NCI-H2081 (cell line): ENCODE measurements at regions not wholly inside any gene's neighbourhood (a gene's known extent, or its start where the extent isn't known, plus 50 kb on each side); places are given as distances from the start of the nearest gene placed in this dataset.
"Not testable (repeated sequence)": the region's sequence is repeated elsewhere in the genome, so short reads cannot be mapped to it uniquely, and the experiment has no call there.

Experiments used
- DNase-seq, 2 experiments: peaks; one replicate each; lab custom pipeline; 2025; lab: John Stamatoyannopoulos, UW

GRCh38 chr6:167547328-167547692, 222.4 kb downstream of the TTLL2 start:
- no peak for DNase-seq

GRCh38 chr6:167547751-167548150, 222.9 kb downstream of the TTLL2 start:
- DNase-seq, result no peak

GRCh38 chr6:167548451-167548850, 223.6 kb downstream of the TTLL2 start:
- no peak for DNase-seq

- DNase-seq, result no peak
Measured at GRCh38 chr6:167549213-167549612, 224.3 kb downstream of the TTLL2 start.

GRCh38 chr6:167550941-167551627, 226.2 kb downstream of the TTLL2 start:
- DNase-seq, result no peak

GRCh38 chr6:167551628-167552257, 226.9 kb downstream of the TTLL2 start:
- DNase-seq, result no peak

DNA sequence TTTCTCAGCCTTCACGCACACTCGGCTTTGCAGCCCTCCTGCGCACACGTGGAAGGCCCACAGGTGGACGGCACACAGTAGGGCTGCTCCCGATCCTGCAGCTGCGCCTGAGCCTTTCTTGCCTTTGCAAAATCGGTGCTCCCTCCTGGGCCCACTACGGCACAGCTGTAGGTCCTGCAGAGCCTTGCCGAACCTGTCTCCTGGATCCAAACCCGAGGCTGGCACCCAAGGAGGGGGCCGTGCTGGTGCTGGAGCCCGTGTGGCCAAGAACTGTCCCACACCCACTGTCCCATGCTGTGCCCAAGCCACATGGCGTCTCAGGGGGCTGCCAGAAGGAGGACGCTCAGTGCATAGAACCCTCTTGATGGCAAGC, 227.4 kb downstream of the TTLL2 start:
- DNase-seq, result no peak

DNA sequence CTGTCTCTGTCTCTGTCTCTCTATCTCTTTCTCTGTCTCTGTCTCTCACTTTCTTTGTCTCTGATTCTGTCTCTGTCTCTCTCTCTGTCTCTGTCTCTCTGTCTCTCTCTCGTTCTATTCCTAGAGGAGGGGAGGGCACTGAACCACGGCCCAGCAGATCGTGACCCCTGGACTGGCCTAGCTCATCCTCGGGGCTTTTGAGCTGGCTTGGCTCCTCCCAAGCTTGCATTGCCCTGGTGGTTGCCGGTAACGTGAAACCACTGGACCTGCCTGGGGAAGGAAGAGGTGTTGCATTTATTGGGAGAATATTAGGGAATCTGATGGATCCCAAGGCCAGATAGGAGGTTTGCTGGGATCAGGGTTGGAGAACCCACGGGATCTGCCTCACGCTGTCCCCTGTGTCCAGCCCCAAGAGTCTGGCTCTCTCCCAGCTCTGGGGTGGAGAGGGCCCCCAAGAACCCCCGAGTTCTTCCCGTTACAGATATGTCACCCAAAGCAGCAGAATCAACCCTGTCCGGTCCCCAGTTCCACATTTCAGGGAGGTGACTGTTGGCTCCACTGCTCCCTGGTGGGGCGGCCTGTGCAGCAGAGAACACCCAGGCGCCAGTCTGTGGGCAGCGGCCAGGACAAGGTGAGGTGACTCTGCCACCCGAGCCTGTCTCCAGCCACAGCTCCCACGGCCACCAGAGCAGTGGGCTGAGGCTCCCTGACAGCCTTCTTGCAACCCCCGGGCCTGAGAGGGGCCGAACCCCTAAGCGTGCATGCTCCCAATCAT, 228.3 kb downstream of the TTLL2 start:
- no peak for DNase-seq

- no peak for DNase-seq
Measured at GRCh38 chr6:167553736-167554119, 228.8 kb downstream of the TTLL2 start.

DNA sequence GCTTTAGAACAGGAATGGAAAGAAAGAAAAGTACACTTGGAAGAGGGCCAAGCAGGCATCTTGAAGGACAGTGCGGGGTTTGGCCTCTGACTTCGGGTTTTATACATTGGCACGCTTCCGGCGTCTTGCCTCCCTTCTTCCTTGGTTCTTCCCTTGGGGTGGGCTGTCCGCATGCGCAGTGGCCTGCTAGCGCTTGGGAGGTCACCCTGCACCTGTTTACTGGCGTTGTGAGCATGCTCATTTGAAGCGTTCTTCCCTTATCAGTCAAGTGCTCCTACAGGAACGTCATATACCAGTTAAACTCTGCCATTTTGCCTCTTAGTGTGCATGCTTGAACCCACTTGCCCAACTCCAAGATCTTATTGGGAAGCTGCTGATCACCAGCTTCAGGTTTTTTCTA, 230.0 kb downstream of the TTLL2 start:
- no peak for DNase-seq

DNA sequence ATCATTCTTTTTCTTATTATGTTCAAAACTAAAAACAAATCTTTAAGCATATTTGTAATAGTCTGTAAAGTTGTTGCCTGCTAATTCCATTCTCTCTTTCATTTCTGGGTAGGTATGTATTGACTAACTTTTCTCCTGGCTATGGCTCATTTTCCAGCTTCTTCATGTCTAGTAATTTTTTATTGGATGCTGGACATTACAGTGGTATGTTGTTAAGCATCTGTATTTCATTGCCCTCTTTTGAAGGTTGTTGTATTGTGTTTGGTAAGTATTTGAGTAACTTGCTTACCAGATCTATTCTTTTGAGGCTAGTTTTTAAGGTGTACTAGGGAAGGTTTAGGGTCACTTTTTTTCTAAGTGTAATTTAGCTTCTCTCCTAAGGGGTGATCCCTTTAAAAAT, 230.9 kb downstream of the TTLL2 start:
- DNase-seq, result no peak

GRCh38 chr6:167557675-167558074, 232.8 kb downstream of the TTLL2 start:
- DNase-seq, result no peak

DNA sequence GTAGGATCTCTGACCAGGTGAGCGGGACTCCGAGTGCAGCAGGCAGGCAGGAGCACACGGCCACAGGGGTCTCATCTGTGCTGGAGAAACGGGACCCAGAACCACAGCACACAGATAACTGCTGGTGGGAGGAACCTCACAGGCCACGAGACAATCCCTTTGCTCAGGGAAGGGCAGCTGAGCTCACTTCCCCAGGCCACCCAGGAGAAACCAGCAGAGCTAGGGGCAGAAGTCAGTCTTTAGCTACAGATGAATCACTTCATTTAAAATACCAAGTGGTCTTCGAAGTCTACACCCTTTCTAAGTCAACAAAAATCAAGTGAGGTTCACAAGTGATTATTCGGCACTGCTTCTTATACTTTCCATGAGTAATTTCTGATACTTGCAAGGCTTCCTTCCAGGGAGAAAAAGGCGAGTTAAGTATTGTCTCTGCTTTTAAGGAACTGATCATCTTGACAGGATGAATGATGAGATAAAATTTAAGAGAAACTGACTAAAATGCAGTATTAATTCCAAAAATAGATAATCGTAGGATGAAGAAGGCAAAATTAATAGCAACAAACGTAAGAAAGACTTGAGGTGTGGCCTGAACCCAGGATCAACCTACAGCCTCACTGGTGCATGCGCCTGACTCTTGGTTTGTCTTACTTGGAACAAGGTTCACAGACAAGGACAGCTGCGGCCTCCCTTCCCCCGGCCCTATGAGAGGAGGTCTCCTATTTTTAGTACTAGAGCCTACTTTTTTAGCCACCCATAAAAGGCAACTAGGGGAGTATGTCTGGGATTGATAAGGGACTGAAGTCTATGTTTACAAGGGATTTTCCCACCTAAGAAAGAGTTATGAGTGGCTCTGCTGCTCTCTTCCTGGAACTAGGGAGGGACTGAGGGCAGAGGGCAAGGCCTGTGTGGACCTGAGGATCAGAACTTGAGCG, 233.6 kb downstream of the TTLL2 start:
- DNase-seq, result no peak

- no peak for DNase-seq
Measured at GRCh38 chr6:167559675-167560479, 235.0 kb downstream of the TTLL2 start.

GRCh38 chr6:167560673-167561569, 236.0 kb downstream of the TTLL2 start:
- no peak for DNase-seq

DNA sequence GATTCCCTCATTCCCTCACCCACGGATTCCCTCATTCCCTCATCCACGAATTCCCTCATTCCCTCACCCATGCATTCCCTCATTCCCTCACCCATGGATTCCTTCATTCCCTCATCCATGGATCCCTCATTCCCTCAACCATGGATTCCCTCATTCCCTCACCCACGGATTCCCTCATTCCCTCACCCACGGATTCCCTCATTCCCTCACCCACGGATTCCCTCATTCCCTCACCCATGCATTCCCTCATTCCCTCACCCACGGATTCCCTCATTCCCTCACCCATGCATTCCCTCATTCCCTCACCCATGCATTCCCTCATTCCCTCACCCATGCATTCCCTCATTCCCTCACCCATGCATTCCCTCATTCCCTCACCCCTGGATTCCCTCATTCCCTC, 238.0 kb downstream of the TTLL2 start:
- DNase-seq, result not testable (repeated sequence)

DNA sequence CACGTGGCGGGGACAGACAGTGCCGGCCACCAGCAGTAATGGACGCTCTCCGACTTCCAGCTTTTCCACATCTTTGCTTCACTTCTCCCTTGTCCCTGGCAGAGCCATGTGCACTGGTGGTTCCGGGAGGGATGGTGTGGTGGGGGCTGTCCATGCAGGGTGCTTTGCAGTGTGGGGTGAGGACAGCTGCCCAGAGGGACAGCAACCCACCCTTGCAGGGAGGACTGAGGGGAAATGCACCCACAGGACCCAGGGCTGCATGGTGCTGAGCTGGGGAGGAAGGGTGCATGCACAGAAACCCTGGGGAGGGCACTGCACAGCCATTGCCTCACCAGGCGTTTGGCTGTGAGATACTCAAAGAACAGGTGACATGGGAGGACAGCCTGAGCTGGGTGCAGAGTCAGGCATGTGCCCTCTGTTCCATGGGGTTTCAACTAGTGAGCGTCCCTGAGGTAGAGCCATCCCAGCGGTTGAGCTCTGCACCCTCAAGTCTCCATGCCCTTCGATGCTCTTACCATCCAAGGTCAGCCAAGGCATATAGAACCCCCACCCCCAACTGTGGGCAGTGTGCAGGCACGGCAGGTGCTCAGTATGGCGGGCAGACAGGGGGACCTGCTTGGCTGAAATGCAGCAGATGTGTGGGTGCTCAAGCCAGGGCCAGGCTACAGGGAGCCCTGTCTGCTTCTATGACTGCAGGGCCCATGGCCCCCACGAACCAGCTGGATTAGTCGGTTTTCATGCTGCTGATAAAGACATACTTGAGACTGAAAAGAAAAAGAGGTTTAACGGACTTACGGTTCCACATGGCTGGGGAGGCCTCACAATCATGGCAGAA, 239.7 kb downstream of the TTLL2 start:
- no peak for DNase-seq

GRCh38 chr6:167565388-167565787, 240.5 kb downstream of the TTLL2 start:
- no peak for DNase-seq

DNA sequence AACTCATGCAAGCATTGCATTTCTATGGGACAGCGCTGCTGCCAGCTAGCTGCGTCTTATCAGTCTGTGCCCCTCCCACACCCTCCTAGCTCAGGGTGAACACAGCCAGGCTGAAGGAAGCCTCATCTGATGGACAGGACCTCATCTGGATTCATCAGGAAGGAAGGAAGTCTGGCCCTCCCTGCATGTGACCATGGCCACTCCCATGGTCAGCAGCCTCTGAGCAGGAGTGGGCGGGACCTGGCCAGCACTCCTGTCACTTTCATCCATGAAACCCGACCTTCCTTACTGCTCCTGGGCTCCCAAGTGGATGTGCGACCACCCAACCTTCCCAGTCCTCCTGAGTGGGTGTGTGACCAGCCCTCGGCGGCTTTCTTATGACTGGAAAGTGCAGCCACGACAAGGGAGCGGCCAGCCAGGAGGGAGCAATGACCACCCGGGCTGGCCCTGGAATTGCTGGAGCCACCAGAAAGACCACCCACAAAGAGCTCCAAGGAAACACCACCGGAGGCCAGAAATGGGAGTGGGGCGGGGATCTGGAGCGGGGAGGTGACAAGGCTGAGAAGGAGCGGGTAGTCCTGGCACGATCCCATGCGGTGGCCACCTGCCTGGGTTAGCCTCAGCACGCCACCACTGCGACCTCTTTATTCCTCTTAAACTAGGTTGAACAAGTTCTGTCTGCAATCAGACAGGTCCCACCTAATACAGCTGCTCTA, 241.2 kb downstream of the TTLL2 start:
- no peak for DNase-seq
